CD4-positive, alpha-beta memory T cell (primary cell): ENCODE measurements at regions not wholly inside any gene's neighbourhood (a gene's known extent, or its start where the extent isn't known, plus 50 kb on each side); places are given as distances from the start of the nearest gene placed in this dataset.

ENCODE experiments used
- CTCF ChIA-PET: fragments of 350-600 bp; sonication (Branson Sonifier 250); formaldehyde crosslinking; loops from one replicate; lab custom pipeline; 2021; ENCODE audit warnings: inconsistent platforms; ENCODE audit not compliant: partially characterized antibody; lab: Charles Lee
- POLR2A ChIA-PET: fragments of 350-600 bp; sonication (Branson Sonifier 250); formaldehyde crosslinking; loops from one replicate; lab custom pipeline; 2021; ENCODE audit not compliant: partially characterized antibody; lab: Charles Lee
- DNase-seq, 5 donors: peaks; one replicate each; pipeline versions ENCODE4 v3.0.0 to v3.0.0-alpha.2; 2020 to 2022; ENCODE audit warnings: mixed read lengths in 1 of 5
- H3K27ac ChIP-seq: one replicate; pipeline ENCODE4 v1.7.0; 2013; ENCODE audit warnings: low read depth, low read length
- H3K27me3 ChIP-seq: 2 replicates; pipeline ENCODE4 v1.7.0; 2013; ENCODE audit warnings: mild to moderate bottlenecking, low read length, moderate library complexity; ENCODE audit not compliant: insufficient read depth
- H3K36me3 ChIP-seq: 2 replicates; pipeline ENCODE4 v1.7.0; 2013; ENCODE audit warnings: mild to moderate bottlenecking, low read length, moderate library complexity; ENCODE audit not compliant: insufficient read depth
- H3K4me1 ChIP-seq: 2 replicates; pipeline ENCODE4 v1.7.0; 2013; ENCODE audit warnings: mild to moderate bottlenecking, low read length, moderate library complexity; ENCODE audit not compliant: insufficient read depth
- H3K4me3 ChIP-seq, 2 donors: one replicate each; pipeline ENCODE4 v1.7.0; 2013; ENCODE audit warnings: low read length in 2 of 2, mild to moderate bottlenecking in 1 of 2
- H3K9me3 ChIP-seq, 2 donors: one replicate each; pipeline ENCODE4 v1.7.0; 2013; ENCODE audit warnings: low read length in 2 of 2, control low read depth in 1 of 2; ENCODE audit not compliant: control insufficient read depth in 1 of 2
- H3K27ac Mint-ChIP-seq, 7 donors: one replicate each; pipeline ENCODE4 v1.8.0; 2020 to 2021; ENCODE audit warnings: mixed read lengths in 7 of 7, mild to moderate bottlenecking in 6 of 7, inconsistent platforms in 3 of 7, moderate library complexity in 3 of 7
- H3K27me3 Mint-ChIP-seq, 2 donors: one replicate each; pipeline ENCODE4 v1.8.0; 2020 to 2021; ENCODE audit warnings: mixed read lengths in 2 of 2
- H3K36me3 Mint-ChIP-seq, 2 donors: one replicate each; pipeline ENCODE4 v1.8.0; 2020 to 2021; ENCODE audit warnings: mixed read lengths in 2 of 2, inconsistent platforms in 1 of 2, mild to moderate bottlenecking in 1 of 2
- H3K4me1 Mint-ChIP-seq, 4 donors: one replicate each; pipeline ENCODE4 v1.8.0; 2020 to 2021; ENCODE audit warnings: mixed read lengths in 4 of 4, mild to moderate bottlenecking in 1 of 4
- H3K4me3 Mint-ChIP-seq, 8 donors: one replicate each; pipeline ENCODE4 v1.8.0; 2020 to 2021; ENCODE audit warnings: mixed read lengths in 8 of 8, mild to moderate bottlenecking in 7 of 8, moderate library complexity in 6 of 8, inconsistent platforms in 3 of 8
- H3K9me3 Mint-ChIP-seq, 8 donors: one replicate each; pipeline ENCODE4 v1.8.0; 2020 to 2021; ENCODE audit warnings: mixed read lengths in 8 of 8, mild to moderate bottlenecking in 5 of 8, inconsistent platforms in 3 of 8, moderate library complexity in 1 of 8
- intact Hi-C: fragments of 100-400 bp; cut with micrococcal nuclease; formaldehyde crosslinking; loops from one replicate; pipeline ENCODE4 v1.15.1; 2023

DNA sequence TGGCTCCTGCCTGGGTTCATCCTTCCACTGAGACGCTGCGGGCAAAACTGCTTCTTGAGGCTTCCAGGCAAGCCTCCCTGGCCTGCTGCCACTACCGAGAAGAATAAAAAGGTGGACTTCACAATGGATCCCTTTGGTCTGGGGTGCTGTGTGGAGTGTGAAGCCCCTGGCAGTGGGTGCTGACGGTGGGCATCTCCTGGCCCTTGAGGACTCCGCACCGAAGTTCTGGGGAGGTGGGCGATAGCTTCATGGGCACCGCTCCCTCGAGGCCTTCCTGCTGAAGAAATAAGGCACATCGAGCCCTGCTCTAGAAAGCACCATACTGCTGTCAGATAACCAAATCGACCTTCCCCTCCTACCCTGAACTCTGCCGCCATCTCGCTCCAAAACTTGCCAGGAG lies 106.6 kb upstream of the CTBP2 start:
- intact Hi-C loops: no loop called here
- H3K27ac Mint-ChIP-seq: no peak overlapping the region
- peaks cover 0 to 1% of the 10 kb centered on the region in 2 donors for H3K27me3 Mint-ChIP-seq
- DNase-seq: no peak
- no peak overlapping the region for H3K4me3 Mint-ChIP-seq
- peaks cover 0 to 5% (median 0%) of the 10 kb centered on the region in 8 donors for H3K9me3 Mint-ChIP-seq
- Histone ChIP-seq H3K27ac (no peak overlapping the region), H3K4me3 (no peak overlapping the region), H3K27me3 (no peaks in the 10 kb centered on the region), H3K4me1 (no peaks in the 10 kb centered on the region), H3K36me3 (no peaks in the 10 kb centered on the region), H3K9me3 (no peaks in the 10 kb centered on the region)
- no peaks in the 10 kb centered on the region for H3K36me3 Mint-ChIP-seq
- ChIA-PET POLR2A (no interaction called here), CTCF (no interaction called here)
- no peaks in the 10 kb centered on the region for H3K4me1 Mint-ChIP-seq

DNA sequence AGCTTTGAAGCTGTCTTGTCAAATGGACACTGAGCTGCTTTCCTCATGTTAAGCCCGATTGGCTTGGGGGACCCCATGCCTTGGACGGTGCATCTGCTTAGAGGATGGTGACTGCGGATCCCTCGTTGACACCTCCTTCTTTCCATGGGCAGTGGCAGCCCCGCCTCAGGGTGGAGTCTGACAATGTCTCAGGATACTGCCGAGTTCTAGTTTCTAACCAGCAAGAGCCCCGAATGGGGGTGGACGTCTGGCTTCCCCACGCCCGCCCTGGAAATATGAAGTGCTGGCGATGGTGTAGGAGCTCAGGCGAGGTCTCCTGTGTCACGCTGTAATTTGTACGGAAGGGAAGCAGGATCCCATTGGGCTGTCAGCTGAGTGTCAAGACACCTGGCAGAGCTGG lies 106.2 kb upstream of the CTBP2 start:
- DNase-seq: no peak
- no peak overlapping the region for H3K27ac ChIP-seq
- Mint-ChIP-seq H3K27ac (no peak overlapping the region), H3K27me3 (peaks cover 0 to 1% of the 10 kb centered on the region in 2 donors), H3K9me3 (peaks cover 0 to 7% (median 0%) of the 10 kb centered on the region in 8 donors), H3K36me3 (no peaks in the 10 kb centered on the region), H3K4me1 (no peaks in the 10 kb centered on the region), H3K4me3 (no peak overlapping the region)
- H3K4me1 ChIP-seq: no peaks in the 10 kb centered on the region
- POLR2A ChIA-PET: no interaction called here
- intact Hi-C loops: no loop called here
- no peaks in the 10 kb centered on the region for H3K9me3 ChIP-seq
- CTCF ChIA-PET: no interaction called here
- no peaks in the 10 kb centered on the region for H3K36me3 ChIP-seq
- H3K4me3 ChIP-seq: no peak overlapping the region
- H3K27me3 ChIP-seq: no peaks in the 10 kb centered on the region

DNA sequence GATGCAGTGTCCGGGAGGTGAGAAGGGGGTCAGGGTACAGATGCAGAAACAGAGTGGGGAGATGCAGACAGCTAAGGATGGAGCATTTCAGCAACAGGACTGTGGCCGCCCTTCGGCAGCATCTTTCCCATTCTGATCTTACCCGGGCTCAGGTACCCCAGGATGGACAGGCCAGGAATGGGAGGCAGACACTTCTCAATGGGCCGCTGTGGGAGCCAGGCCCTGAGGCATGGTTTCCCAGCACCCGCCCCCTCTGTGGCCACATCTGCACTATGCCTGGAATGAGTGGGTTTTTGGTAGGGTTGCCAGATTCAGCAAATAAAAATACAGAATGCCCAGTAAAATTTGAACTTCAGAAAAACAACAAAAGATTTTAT lies 105.2 kb upstream of the CTBP2 start:
- no peaks in the 10 kb centered on the region for H3K36me3 Mint-ChIP-seq
- Histone ChIP-seq H3K36me3 (no peaks in the 10 kb centered on the region), H3K27ac (no peak overlapping the region), H3K27me3 (no peaks in the 10 kb centered on the region), H3K9me3 (no peaks in the 10 kb centered on the region), H3K4me1 (no peaks in the 10 kb centered on the region), H3K4me3 (no peak overlapping the region)
- POLR2A ChIA-PET: no interaction called here
- H3K27me3 Mint-ChIP-seq: peaks cover 0 to 1% of the 10 kb centered on the region in 2 donors
- H3K4me1 Mint-ChIP-seq: no peaks in the 10 kb centered on the region
- CTCF ChIA-PET: no interaction called here
- H3K9me3 Mint-ChIP-seq: peaks cover 0 to 9% (median 1%) of the 10 kb centered on the region in 8 donors
- no peak overlapping the region for H3K27ac Mint-ChIP-seq
- no peak for DNase-seq
- H3K4me3 Mint-ChIP-seq: no peak overlapping the region
- intact Hi-C loops: no loop called here

DNA sequence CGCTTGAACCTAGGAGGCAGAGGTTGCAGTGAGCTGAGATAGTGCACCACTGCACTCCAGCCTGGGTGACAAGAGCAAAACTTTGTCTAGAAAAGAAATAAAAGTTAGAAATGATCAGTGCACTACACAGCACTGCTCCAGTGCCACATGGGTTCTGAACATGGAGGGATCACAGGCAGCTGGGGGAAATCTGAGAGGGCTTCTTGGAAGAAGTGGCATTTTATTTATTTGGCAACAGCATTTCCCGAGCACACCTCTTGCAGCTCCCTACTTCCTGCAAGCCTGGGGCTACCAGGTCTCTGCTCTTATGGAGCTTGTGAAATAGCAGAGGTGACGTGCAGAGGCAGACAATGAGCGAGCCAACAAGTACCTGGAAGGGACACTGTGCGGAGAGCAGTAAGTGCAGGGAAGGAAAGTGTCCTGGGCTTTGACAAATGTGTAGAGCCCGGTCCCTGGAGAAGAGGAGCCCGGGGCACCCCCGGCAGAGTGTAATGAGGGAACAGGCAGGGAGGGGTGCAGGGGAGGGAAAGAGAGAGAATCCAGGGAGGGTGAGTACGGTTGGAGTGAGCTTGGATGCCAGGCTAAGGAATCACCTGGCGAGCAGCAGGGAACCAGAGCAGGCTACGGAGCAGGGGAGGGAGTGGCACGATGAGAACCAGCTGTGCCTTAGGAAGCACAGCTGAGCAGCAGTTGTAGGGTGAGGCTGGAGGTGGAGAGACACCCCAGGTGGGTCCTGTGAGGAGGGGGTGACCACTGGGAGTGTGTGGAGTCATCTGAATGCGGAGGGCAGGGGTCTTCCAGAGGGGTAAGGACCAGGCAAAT lies 104.6 kb upstream of the CTBP2 start:
- Histone ChIP-seq H3K27me3 (no peaks in the 10 kb centered on the region), H3K9me3 (no peaks in the 10 kb centered on the region), H3K36me3 (no peaks in the 10 kb centered on the region), H3K4me1 (no peaks in the 10 kb centered on the region), H3K4me3 (no peak overlapping the region), H3K27ac (no peak overlapping the region)
- H3K9me3 Mint-ChIP-seq: peaks cover 0 to 9% (median 1%) of the 10 kb centered on the region in 8 donors
- no peak overlapping the region for H3K27ac Mint-ChIP-seq
- peaks cover 0 to 1% of the 10 kb centered on the region in 2 donors for H3K27me3 Mint-ChIP-seq
- no peaks in the 10 kb centered on the region for H3K36me3 Mint-ChIP-seq
- H3K4me1 Mint-ChIP-seq: no peaks in the 10 kb centered on the region
- ChIA-PET POLR2A (no interaction called here), CTCF (no interaction called here)
- DNase-seq: no peak
- intact Hi-C loops: no loop called here
- H3K4me3 Mint-ChIP-seq: no peak overlapping the region

DNA sequence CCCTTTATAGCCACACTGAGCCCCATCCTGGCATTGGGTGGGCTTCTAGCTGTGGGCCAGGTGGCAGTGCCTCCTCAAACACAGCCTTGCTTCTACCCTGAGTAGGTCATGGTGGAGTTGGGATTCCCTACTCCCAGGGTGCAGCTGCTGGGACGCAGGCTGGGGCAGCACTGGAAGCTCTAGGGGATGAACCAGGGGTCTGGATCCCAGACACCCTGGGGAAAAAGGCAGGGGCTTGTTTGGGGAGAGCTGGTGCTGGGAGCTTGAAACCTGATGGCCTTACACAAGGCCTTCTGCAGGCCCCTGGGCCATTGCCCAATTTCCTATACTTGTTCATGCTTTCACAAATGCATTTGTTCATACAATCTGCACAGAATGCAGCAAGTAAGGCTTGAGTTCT lies 103.7 kb upstream of the CTBP2 start:
- Histone ChIP-seq H3K36me3 (no peaks in the 10 kb centered on the region), H3K4me3 (no peak overlapping the region), H3K27me3 (no peaks in the 10 kb centered on the region), H3K4me1 (no peaks in the 10 kb centered on the region), H3K9me3 (no peaks in the 10 kb centered on the region), H3K27ac (no peak overlapping the region)
- Mint-ChIP-seq H3K4me3 (no peak overlapping the region), H3K36me3 (no peaks in the 10 kb centered on the region), H3K27me3 (peaks cover 0 to 1% of the 10 kb centered on the region in 2 donors), H3K4me1 (no peaks in the 10 kb centered on the region), H3K9me3 (peaks cover 0 to 9% (median 1%) of the 10 kb centered on the region in 8 donors), H3K27ac (no peak overlapping the region)
- intact Hi-C loops: no loop called here
- DNase-seq: no peak
- ChIA-PET CTCF (no interaction called here), POLR2A (no interaction called here)

DNA sequence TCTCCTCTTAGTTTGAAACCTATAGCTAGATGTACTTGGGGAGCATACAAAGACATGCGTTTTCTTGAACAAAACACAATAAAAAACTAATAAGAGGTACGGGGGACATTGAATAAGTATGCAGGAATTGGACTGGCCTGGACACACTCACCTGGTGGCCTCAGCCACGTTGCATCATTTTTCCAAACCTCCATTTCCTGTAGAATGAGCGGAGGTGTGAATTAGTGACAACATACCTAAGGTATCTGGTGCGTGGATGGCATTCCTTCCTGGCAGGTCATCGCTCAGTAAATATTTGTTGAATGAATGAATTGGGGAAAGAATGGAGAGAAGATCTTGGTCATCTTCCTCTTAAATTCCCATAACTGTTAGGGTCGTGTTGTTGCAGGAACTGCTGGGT lies 103.2 kb upstream of the CTBP2 start:
- Histone ChIP-seq H3K36me3 (no peaks in the 10 kb centered on the region), H3K4me1 (no peaks in the 10 kb centered on the region), H3K27ac (no peak overlapping the region), H3K9me3 (no peaks in the 10 kb centered on the region), H3K27me3 (no peaks in the 10 kb centered on the region), H3K4me3 (no peak overlapping the region)
- Mint-ChIP-seq H3K4me1 (no peaks in the 10 kb centered on the region), H3K36me3 (no peaks in the 10 kb centered on the region), H3K9me3 (peaks cover 0 to 9% (median 3%) of the 10 kb centered on the region in 8 donors), H3K27ac (no peak overlapping the region), H3K27me3 (peaks cover 2 to 3% of the 10 kb centered on the region in 2 donors), H3K4me3 (no peak overlapping the region)
- POLR2A ChIA-PET: no interaction called here
- no peak for DNase-seq
- intact Hi-C loops: no loop called here
- CTCF ChIA-PET: no interaction called here

DNA sequence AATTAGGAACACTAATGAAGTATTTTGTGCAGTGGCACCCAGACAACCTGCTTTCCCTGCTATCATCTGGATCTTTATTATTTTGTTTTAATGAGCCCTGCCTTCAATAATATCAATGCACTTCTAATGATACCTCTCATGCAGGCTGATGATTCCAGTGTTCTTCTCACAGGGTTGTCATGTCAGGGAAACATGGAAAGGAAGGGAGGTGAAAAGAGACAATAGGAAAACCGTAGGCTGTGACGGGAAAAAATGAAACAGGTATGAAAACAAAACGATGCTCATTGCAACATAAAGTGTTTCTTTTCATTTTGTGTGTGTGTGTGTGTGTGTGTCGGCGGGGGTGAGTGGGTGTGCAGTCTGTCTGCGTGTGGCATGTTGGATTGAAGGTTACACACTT lies 102.6 kb upstream of the CTBP2 start:
- no peaks in the 10 kb centered on the region for H3K27me3 ChIP-seq
- POLR2A ChIA-PET: no interaction called here
- peaks cover 0 to 9% (median 3%) of the 10 kb centered on the region in 8 donors for H3K9me3 Mint-ChIP-seq
- H3K4me3 Mint-ChIP-seq: no peak overlapping the region
- H3K9me3 ChIP-seq: no peaks in the 10 kb centered on the region
- H3K36me3 Mint-ChIP-seq: no peaks in the 10 kb centered on the region
- DNase-seq: no peak
- peaks cover 2 to 3% of the 10 kb centered on the region in 2 donors for H3K27me3 Mint-ChIP-seq
- CTCF ChIA-PET: no interaction called here
- no peaks in the 10 kb centered on the region for H3K4me1 ChIP-seq
- no peak overlapping the region for H3K27ac ChIP-seq
- no peak overlapping the region for H3K4me3 ChIP-seq
- H3K36me3 ChIP-seq: no peaks in the 10 kb centered on the region
- intact Hi-C loops: no loop called here
- no peak overlapping the region for H3K27ac Mint-ChIP-seq
- no peaks in the 10 kb centered on the region for H3K4me1 Mint-ChIP-seq
